ENCODE measurements at regions not wholly inside any gene's neighbourhood (a gene's known extent, or its start where the extent isn't known, plus 50 kb on each side); places are given as distances from the start of the nearest gene placed in this dataset.

DNA sequence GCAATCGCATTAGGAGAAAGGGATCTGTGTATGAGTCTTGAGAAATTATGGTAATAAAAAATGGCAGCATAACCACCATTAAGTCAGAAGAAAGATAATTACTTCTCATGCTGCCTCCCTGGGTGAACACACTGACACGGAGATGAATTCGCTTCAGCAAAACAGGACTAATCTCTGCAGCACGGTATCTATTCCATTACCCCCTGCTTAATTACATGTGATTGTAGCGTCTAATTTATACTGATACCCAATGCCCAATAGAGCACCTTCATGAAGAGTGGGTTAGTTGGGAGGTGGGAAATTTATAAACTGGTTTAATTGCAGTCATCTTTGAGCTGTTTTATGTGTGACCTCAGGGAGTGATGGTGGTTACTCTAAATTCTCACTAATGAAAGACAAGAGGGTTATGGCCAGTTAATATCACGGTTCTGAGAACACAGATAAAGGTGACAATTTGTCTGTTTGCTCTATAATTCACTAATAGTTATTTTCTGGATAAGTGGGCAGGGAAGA, 476.2 kb upstream of the SULF2 start:
- TF ChIP-seq HCFC1 (IDR thresholded peaks at IDR 0.05; ENCODE audit: low read length), result no peak
- TF ChIP-seq POLR2A (IDR thresholded peaks at IDR 0.05; ENCODE audit: low read depth, low read length), result no peak
- no peak for TF ChIP-seq POLR2AphosphoS2 (IDR thresholded peaks at IDR 0.05; ENCODE audit: low read depth, low read length)
- TF ChIP-seq, protein P1, sequence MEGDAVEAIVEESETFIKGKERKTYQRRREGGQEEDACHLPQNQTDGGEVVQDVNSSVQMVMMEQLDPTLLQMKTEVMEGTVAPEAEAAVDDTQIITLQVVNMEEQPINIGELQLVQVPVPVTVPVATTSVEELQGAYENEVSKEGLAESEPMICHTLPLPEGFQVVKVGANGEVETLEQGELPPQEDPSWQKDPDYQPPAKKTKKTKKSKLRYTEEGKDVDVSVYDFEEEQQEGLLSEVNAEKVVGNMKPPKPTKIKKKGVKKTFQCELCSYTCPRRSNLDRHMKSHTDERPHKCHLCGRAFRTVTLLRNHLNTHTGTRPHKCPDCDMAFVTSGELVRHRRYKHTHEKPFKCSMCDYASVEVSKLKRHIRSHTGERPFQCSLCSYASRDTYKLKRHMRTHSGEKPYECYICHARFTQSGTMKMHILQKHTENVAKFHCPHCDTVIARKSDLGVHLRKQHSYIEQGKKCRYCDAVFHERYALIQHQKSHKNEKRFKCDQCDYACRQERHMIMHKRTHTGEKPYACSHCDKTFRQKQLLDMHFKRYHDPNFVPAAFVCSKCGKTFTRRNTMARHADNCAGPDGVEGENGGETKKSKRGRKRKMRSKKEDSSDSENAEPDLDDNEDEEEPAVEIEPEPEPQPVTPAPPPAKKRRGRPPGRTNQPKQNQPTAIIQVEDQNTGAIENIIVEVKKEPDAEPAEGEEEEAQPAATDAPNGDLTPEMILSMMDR (IDR thresholded peaks at IDR 0.05 in 2 of 3, conservative IDR thresholded peaks at IDR 0.05 in 1 of 3; ENCODE audit: control insufficient read depth in 2 of 3, extremely low read depth in 1 of 3, insufficient read depth in 1 of 3, low read depth in 3 of 3, low read length in 3 of 3), result no peak
- no peak for TF ChIP-seq HDGF (IDR thresholded peaks at IDR 0.05)
- TF ChIP-seq NFIC (IDR thresholded peaks at IDR 0.05; ENCODE audit: low read depth, low read length), result no peak
- TF ChIP-seq CREB1 (IDR thresholded peaks at IDR 0.05; ENCODE audit: low read depth), result no peak
- TF ChIP-seq, protein P2, sequence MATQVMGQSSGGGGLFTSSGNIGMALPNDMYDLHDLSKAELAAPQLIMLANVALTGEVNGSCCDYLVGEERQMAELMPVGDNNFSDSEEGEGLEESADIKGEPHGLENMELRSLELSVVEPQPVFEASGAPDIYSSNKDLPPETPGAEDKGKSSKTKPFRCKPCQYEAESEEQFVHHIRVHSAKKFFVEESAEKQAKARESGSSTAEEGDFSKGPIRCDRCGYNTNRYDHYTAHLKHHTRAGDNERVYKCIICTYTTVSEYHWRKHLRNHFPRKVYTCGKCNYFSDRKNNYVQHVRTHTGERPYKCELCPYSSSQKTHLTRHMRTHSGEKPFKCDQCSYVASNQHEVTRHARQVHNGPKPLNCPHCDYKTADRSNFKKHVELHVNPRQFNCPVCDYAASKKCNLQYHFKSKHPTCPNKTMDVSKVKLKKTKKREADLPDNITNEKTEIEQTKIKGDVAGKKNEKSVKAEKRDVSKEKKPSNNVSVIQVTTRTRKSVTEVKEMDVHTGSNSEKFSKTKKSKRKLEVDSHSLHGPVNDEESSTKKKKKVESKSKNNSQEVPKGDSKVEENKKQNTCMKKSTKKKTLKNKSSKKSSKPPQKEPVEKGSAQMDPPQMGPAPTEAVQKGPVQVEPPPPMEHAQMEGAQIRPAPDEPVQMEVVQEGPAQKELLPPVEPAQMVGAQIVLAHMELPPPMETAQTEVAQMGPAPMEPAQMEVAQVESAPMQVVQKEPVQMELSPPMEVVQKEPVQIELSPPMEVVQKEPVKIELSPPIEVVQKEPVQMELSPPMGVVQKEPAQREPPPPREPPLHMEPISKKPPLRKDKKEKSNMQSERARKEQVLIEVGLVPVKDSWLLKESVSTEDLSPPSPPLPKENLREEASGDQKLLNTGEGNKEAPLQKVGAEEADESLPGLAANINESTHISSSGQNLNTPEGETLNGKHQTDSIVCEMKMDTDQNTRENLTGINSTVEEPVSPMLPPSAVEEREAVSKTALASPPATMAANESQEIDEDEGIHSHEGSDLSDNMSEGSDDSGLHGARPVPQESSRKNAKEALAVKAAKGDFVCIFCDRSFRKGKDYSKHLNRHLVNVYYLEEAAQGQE (IDR thresholded peaks at IDR 0.05; ENCODE audit: low read depth, low read length), result no peak
- TF ChIP-seq RAD51 (IDR thresholded peaks at IDR 0.05), result no peak
- no peak for TF ChIP-seq SP1 (IDR thresholded peaks at IDR 0.05; ENCODE audit: low read depth, low read length)
- no peak for TF ChIP-seq EP300 (IDR thresholded peaks at IDR 0.05; ENCODE audit: borderline replicate concordance in 1 of 2, control insufficient read depth in 1 of 2, low read depth in 2 of 2, low read length in 2 of 2)
- no peak for TF ChIP-seq TCF12 (IDR thresholded peaks at IDR 0.05; ENCODE audit: low read depth, low read length)
- TF ChIP-seq CHD4 (IDR thresholded peaks at IDR 0.05), result no peak
- no peak for TF ChIP-seq EZH2 (IDR thresholded peaks at IDR 0.05; ENCODE audit: borderline replicate concordance, control insufficient read depth, low read depth, low read length)
